HEK293 (cell line): ENCODE measurements at regions not wholly inside any gene's neighbourhood (a gene's known extent, or its start where the extent isn't known, plus 50 kb on each side); places are given as distances from the start of the nearest gene placed in this dataset.

Experiments
- ZNF140 ChIP-seq: fragments of 450-650 bp; formaldehyde crosslinking; IDR thresholded peaks from 2 replicates; pipeline ENCODE4 v1.5.1; 2016; ENCODE audit warnings: missing biosample characterization, missing genetic modification characterization
- ZNF174 ChIP-seq: fragments of 450-650 bp; formaldehyde crosslinking; IDR thresholded peaks from 2 replicates; pipeline ENCODE4 v1.5.0; 2017; ENCODE audit warnings: missing biosample characterization, mild to moderate bottlenecking, missing genetic modification characterization
- TF ChIP-seq, protein P1 (sequence below): fragments of 450-650 bp; formaldehyde crosslinking; IDR thresholded peaks from 2 replicates; pipeline ENCODE4 v1.5.1; 2016; ENCODE audit warnings: missing biosample characterization, missing genetic modification characterization
- TF ChIP-seq, protein P2 (sequence below): fragments of 450-650 bp; formaldehyde crosslinking; IDR thresholded peaks from 2 replicates; pipeline ENCODE4 v1.5.1; 2016; ENCODE audit warnings: missing biosample characterization, missing genetic modification characterization
- TF ChIP-seq, protein P3 (sequence below): fragments of 450-650 bp; formaldehyde crosslinking; IDR thresholded peaks from 2 replicates; pipeline ENCODE4 v1.5.1; 2016; ENCODE audit warnings: missing biosample characterization, missing genetic modification characterization

DNA sequence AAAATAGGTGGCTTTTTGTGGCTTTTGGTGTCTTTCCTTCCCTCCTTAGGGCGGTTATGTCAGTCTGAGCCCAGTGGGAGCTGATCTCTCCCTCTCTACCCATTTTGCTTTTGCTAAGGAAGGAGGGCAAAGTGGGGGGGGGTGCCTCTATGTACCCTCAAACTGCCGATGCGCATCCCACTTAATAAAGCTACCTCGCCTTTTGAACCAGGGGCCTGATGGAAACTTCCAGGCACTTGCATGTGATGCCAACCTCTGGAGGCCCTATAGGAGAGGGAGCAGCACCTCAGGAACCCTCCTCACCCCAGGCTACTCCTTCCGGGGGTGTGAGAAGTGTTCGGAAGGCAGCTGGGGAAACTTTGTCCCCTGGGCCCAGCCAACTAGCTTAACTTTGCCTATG lies 97.0 kb upstream of the HSD17B12 start:
- TF ChIP-seq, protein P1, sequence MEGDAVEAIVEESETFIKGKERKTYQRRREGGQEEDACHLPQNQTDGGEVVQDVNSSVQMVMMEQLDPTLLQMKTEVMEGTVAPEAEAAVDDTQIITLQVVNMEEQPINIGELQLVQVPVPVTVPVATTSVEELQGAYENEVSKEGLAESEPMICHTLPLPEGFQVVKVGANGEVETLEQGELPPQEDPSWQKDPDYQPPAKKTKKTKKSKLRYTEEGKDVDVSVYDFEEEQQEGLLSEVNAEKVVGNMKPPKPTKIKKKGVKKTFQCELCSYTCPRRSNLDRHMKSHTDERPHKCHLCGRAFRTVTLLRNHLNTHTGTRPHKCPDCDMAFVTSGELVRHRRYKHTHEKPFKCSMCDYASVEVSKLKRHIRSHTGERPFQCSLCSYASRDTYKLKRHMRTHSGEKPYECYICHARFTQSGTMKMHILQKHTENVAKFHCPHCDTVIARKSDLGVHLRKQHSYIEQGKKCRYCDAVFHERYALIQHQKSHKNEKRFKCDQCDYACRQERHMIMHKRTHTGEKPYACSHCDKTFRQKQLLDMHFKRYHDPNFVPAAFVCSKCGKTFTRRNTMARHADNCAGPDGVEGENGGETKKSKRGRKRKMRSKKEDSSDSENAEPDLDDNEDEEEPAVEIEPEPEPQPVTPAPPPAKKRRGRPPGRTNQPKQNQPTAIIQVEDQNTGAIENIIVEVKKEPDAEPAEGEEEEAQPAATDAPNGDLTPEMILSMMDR (tag by site-specific recombination) = no peak
- TF ChIP-seq, protein P2, sequence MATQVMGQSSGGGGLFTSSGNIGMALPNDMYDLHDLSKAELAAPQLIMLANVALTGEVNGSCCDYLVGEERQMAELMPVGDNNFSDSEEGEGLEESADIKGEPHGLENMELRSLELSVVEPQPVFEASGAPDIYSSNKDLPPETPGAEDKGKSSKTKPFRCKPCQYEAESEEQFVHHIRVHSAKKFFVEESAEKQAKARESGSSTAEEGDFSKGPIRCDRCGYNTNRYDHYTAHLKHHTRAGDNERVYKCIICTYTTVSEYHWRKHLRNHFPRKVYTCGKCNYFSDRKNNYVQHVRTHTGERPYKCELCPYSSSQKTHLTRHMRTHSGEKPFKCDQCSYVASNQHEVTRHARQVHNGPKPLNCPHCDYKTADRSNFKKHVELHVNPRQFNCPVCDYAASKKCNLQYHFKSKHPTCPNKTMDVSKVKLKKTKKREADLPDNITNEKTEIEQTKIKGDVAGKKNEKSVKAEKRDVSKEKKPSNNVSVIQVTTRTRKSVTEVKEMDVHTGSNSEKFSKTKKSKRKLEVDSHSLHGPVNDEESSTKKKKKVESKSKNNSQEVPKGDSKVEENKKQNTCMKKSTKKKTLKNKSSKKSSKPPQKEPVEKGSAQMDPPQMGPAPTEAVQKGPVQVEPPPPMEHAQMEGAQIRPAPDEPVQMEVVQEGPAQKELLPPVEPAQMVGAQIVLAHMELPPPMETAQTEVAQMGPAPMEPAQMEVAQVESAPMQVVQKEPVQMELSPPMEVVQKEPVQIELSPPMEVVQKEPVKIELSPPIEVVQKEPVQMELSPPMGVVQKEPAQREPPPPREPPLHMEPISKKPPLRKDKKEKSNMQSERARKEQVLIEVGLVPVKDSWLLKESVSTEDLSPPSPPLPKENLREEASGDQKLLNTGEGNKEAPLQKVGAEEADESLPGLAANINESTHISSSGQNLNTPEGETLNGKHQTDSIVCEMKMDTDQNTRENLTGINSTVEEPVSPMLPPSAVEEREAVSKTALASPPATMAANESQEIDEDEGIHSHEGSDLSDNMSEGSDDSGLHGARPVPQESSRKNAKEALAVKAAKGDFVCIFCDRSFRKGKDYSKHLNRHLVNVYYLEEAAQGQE (tag by site-specific recombination) = no peak
- TF ChIP-seq, protein P3, sequence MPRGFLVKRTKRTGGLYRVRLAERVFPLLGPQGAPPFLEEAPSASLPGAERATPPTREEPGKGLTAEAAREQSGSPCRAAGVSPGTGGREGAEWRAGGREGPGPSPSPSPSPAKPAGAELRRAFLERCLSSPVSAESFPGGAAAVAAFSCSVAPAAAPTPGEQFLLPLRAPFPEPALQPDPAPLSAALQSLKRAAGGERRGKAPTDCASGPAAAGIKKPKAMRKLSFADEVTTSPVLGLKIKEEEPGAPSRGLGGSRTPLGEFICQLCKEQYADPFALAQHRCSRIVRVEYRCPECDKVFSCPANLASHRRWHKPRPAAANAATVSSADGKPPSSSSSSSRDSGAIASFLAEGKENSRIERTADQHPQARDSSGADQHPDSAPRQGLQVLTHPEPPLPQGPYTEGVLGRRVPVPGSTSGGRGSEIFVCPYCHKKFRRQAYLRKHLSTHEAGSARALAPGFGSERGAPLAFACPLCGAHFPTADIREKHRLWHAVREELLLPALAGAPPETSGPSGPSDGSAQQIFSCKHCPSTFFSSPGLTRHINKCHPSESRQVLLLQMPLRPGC (tag by site-specific recombination) = no peak
- TF ChIP-seq ZNF140 (no peak), ZNF174 (tag by site-specific recombination) (no peak)
